ENCODE measurements at regions not wholly inside any gene's neighbourhood (a gene's known extent, or its start where the extent isn't known, plus 50 kb on each side); places are given as distances from the start of the nearest gene placed in this dataset.

DNA sequence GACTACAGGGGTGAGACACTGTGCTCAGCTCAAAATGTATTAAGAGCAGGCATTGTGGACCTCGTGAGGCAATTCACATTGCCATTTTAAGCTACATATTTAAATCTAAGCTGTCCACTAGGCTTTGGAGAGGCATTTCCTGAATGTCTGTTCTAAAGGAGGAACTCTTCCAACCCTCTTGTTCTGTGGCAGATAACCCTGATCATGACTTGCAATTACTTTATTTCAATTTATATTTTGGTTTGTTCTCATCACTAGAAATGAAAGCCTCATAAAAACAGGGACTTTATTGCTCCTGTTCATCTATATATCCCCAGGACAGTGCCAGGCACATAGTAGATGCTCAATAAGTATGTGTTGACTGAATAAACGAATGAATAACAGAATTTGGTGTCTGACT lies 84.0 kb upstream of the SALL4 start:
- no peak overlapping the region for H3K4me3 Mint-ChIP-seq
- H3K4me1 Mint-ChIP-seq = no peaks in the 10 kb centered on the region
- H3K36me3 Mint-ChIP-seq = no peaks in the 10 kb centered on the region

GRCh38 chr20:51884561-51884960 lies 82.2 kb upstream of the SALL4 start:
- Mint-ChIP-seq H3K27me3 (ENCODE audit: low read depth in 3 of 3) (peaks cover 0 to 2% (median 0%) of the 10 kb centered on the region in 3 donors), H3K4me3 (no peak overlapping the region), H3K27ac (no peak overlapping the region), H3K36me3 (no peaks in the 10 kb centered on the region), H3K9me3 (no peaks in the 10 kb centered on the region), H3K4me1 (no peaks in the 10 kb centered on the region)
- DNase-seq = no peak

More for the DNA sequence above, 84.0 kb upstream of the SALL4 start:
- DNase-seq = no peak
- Mint-ChIP-seq H3K27ac (no peak overlapping the region), H3K9me3 (no peaks in the 10 kb centered on the region), H3K27me3 (ENCODE audit: low read depth in 3 of 3) (peaks cover 0 to 2% (median 0%) of the 10 kb centered on the region in 3 donors)

GRCh38 chr20:51880188-51880587 lies 77.9 kb upstream of the SALL4 start:
- Mint-ChIP-seq H3K4me1 (peaks cover 8 to 11% of the 10 kb centered on the region in 2 donors), H3K27me3 (ENCODE audit: low read depth in 3 of 3) (no peaks in the 10 kb centered on the region), H3K36me3 (no peaks in the 10 kb centered on the region), H3K4me3 (no peak overlapping the region), H3K27ac (no peak overlapping the region), H3K9me3 (peaks cover 0 to 3% (median 0%) of the 10 kb centered on the region in 6 donors)
- no peak for DNase-seq

GRCh38 chr20:51876313-51876940 lies 74.1 kb upstream of the SALL4 start:
- H3K27ac Mint-ChIP-seq = peak overlapping the region in 1 of 6 donors; percentile 0
- peaks cover 8 to 11% of the 10 kb centered on the region in 2 donors for H3K4me1 Mint-ChIP-seq
- H3K27me3 Mint-ChIP-seq (ENCODE audit: low read depth in 3 of 3) = peaks cover 1 to 4% (median 2%) of the 10 kb centered on the region in 3 donors
- no peak overlapping the region for H3K4me3 Mint-ChIP-seq
- H3K36me3 Mint-ChIP-seq = no peaks in the 10 kb centered on the region
- no peak for DNase-seq
- peaks cover 0 to 3% (median 0%) of the 10 kb centered on the region in 6 donors for H3K9me3 Mint-ChIP-seq

GRCh38 chr20:51873652-51874051 lies 71.3 kb upstream of the SALL4 start:
- peaks cover 2 to 4% (median 2%) of the 10 kb centered on the region in 3 donors for H3K27me3 Mint-ChIP-seq (ENCODE audit: low read depth in 3 of 3)
- peaks cover 8 to 11% of the 10 kb centered on the region in 2 donors for H3K4me1 Mint-ChIP-seq
- no peak overlapping the region for H3K27ac Mint-ChIP-seq
- H3K36me3 Mint-ChIP-seq = no peaks in the 10 kb centered on the region
- no peak overlapping the region for H3K4me3 Mint-ChIP-seq
- no peak for DNase-seq
- H3K9me3 Mint-ChIP-seq = peaks cover 0 to 3% (median 0%) of the 10 kb centered on the region in 6 donors

DNA sequence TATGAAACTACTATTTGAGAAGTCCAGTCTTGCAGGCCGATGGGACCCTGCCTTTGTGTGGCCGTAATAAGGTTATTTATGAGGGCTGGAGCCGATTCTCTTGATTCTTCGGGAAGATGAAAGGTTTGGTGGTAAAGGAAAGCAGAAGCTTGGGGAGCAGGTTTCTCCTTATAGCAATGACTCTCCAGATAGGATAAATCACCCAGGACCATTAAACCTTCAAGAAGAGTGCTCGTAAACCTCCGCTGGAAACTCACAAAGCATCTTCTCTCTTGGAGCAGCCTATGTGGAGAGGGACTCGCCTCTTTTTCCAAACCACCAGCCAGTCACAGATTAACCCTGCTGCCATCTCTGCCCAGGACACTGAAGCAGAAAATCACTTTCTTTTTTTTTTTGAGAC lies 69.6 kb upstream of the SALL4 start:
- Mint-ChIP-seq H3K4me3 (no peak overlapping the region), H3K27ac (no peak overlapping the region), H3K36me3 (no peaks in the 10 kb centered on the region), H3K9me3 (peaks cover 0 to 2% (median 0%) of the 10 kb centered on the region in 6 donors), H3K27me3 (ENCODE audit: low read depth in 3 of 3) (peaks cover 2 to 4% (median 2%) of the 10 kb centered on the region in 3 donors), H3K4me1 (peaks cover 5 to 7% of the 10 kb centered on the region in 2 donors)
- no peak for DNase-seq

DNA sequence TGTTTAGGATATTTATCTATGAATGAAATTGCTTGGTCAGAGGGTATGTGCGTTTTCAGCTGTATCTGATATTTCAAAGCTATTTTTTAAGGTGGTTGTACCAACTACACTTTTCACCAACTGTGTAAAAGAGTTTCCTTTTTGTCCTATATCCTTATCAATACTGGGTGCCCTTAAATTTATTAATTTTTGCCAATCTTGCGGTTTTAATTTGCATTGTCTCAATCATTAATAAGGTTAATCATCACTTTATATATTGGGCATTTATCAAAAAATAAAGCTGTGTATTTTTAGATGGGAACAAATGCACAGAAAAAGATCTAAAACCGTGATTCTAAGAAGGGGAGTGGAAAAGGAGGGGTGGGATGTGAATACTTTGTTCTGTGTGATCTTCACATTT lies 66.7 kb upstream of the SALL4 start:
- Mint-ChIP-seq H3K4me3 (no peak overlapping the region), H3K27me3 (ENCODE audit: low read depth in 3 of 3) (peaks cover 6% of the 10 kb centered on the region in 3 donors), H3K36me3 (no peaks in the 10 kb centered on the region), H3K4me1 (no peaks in the 10 kb centered on the region), H3K9me3 (no peaks in the 10 kb centered on the region), H3K27ac (no peak overlapping the region)
- DNase-seq = no peak

- Mint-ChIP-seq H3K27ac (no peak overlapping the region), H3K9me3 (no peaks in the 10 kb centered on the region), H3K36me3 (no peaks in the 10 kb centered on the region), H3K4me1 (no peaks in the 10 kb centered on the region), H3K4me3 (no peak overlapping the region), H3K27me3 (ENCODE audit: low read depth in 3 of 3) (peaks cover 3 to 6% (median 6%) of the 10 kb centered on the region in 3 donors)
- no peak for DNase-seq
These were observed 64.9 kb upstream of the SALL4 start for GRCh38 chr20:51867251-51867650.

DNA sequence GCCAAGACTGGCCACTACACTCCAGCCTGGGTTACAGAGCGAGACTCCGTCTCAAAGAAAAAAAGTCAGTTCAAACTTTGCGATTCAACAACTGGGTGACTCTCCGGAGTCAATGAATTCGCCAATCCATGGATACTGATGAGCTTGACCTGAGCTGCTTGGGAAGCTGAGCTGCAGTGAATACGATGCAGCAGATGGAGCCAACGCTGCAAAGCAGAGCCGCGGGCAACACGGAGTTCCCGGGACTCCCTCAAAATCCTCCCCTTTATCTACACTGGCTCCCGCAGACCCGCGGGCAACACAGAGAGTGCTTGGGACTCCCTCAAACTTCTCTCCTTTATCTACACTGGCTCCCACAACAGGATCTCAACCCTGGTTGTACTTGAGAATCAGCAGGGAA lies 62.6 kb upstream of the SALL4 start:
- no peak overlapping the region for H3K4me3 Mint-ChIP-seq
- no peak for DNase-seq
- no peaks in the 10 kb centered on the region for H3K36me3 Mint-ChIP-seq
- no peaks in the 10 kb centered on the region for H3K9me3 Mint-ChIP-seq
- no peak overlapping the region for H3K27ac Mint-ChIP-seq
- H3K27me3 Mint-ChIP-seq (ENCODE audit: low read depth in 3 of 3) = peaks cover 4 to 10% (median 8%) of the 10 kb centered on the region in 3 donors
- no peaks in the 10 kb centered on the region for H3K4me1 Mint-ChIP-seq

- H3K36me3 Mint-ChIP-seq = no peaks in the 10 kb centered on the region
- no peaks in the 10 kb centered on the region for H3K9me3 Mint-ChIP-seq
- peaks cover 4 to 10% (median 8%) of the 10 kb centered on the region in 3 donors for H3K27me3 Mint-ChIP-seq (ENCODE audit: low read depth in 3 of 3)
- H3K4me1 Mint-ChIP-seq = no peaks in the 10 kb centered on the region
- H3K27ac Mint-ChIP-seq = no peak overlapping the region
- no peak overlapping the region for H3K4me3 Mint-ChIP-seq
- DNase-seq = no peak
These were observed 60.5 kb upstream of the SALL4 start for GRCh38 chr20:51862796-51863195.

DNA sequence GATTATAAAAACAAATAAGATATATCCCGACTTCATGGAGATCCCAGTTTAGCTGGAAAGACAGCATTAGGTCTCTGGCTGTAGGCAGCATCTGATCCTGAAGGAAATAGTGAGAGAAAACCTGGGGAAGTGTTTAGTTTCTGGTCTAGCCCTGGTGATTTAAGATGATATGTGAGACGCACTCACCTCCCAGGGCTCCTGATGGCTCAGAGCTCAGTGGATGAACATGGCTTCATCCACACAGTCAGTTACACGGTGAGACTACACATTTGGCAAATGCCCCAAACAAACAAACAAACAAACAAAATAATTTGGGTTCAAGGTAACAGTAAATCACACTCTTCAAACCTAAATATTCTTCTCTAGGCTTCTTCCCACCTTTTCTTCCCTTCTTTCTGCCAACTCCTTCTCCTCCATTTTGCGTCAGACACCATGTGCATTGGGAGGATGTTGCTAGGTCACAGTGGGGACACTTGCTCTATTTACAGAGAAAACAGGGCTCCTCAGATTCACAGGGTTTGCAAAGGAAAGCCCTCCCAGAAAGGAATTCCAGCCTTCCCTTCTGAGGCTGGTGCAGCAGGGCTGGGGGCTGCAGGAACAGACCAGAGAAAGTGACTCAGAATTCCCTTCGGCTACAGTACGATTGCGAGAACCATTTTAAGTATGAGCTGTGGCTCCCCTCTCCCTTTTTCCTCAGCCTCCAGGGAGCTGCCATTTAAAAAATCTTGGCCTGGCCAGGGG lies 59.6 kb upstream of the SALL4 start:
- H3K36me3 Mint-ChIP-seq = no peaks in the 10 kb centered on the region
- no peaks in the 10 kb centered on the region for H3K4me1 Mint-ChIP-seq
- H3K9me3 Mint-ChIP-seq = no peaks in the 10 kb centered on the region
- no peak overlapping the region for H3K27ac Mint-ChIP-seq
- H3K27me3 Mint-ChIP-seq (ENCODE audit: low read depth in 3 of 3) = peaks cover 3 to 10% (median 10%) of the 10 kb centered on the region in 3 donors
- no peak overlapping the region for H3K4me3 Mint-ChIP-seq
- DNase-seq = no peak

DNA sequence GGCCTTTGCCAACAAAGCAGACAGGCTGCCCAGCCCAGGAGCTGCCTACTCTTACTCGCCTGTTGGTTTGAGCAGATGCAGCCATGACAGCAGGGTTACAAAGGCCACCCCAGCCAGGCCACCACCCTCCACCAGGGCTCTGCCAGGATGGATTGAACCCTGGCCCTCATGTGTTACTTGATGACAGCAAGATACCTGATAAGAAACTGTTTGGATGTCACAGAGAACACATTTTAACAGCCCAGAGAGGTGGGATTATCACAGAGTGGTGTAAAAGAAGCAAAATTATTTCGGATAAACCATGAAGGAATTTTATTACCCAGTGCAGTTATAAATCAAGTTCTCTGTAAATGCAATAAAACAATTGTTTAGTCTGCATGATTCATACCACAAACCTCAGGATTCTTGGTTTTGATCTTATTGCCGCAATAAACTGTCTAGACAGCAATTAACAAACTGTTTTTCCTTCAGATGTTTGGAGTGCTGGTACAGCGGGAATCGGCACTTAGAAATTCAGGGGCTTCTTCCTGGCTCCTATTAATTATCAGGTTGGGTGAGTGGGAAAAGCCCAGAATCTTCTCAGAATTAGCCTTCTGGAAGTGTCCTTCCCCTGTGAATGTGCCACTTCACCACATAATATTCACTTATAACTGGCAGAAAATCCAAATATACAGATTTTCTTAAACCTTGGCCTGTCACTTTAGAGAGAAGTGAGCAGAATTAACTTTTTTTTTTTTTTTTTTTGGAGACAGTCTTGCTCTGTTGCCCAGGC lies 58.0 kb upstream of the SALL4 start:
- H3K4me3 Mint-ChIP-seq = no peak overlapping the region
- no peaks in the 10 kb centered on the region for H3K9me3 Mint-ChIP-seq
- no peak for DNase-seq
- no peaks in the 10 kb centered on the region for H3K36me3 Mint-ChIP-seq
- peaks cover 1 to 10% (median 7%) of the 10 kb centered on the region in 3 donors for H3K27me3 Mint-ChIP-seq (ENCODE audit: low read depth in 3 of 3)
- H3K27ac Mint-ChIP-seq = no peak overlapping the region
- no peaks in the 10 kb centered on the region for H3K4me1 Mint-ChIP-seq

DNA sequence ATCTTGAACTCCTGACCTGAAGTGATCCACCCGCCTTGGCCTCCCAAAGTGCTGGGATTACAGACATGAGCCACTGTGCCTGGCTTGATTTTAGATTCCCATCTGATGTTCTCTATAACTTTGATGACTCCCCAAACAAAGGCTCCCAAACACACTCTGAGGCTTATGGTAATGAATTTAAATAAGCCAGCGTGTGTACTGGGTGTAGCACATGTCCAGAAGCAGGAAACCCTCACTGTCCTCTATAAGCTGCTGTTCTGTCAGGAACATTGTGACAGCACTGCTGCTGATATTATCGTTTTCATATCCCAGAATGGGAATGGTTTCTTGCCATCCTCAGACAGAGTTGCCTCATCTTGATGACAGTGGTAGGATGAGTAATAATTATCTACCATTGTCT lies 54.1 kb upstream of the SALL4 start:
- Mint-ChIP-seq H3K4me3 (no peak overlapping the region), H3K27me3 (ENCODE audit: low read depth in 3 of 3) (peaks cover 1 to 8% (median 3%) of the 10 kb centered on the region in 3 donors), H3K4me1 (no peaks in the 10 kb centered on the region), H3K9me3 (no peaks in the 10 kb centered on the region), H3K36me3 (no peaks in the 10 kb centered on the region), H3K27ac (no peak overlapping the region)
- DNase-seq = no peak

GRCh38 chr20:51854921-51855320 lies 52.6 kb upstream of the SALL4 start:
- Mint-ChIP-seq H3K4me3 (no peak overlapping the region), H3K27ac (no peak overlapping the region), H3K4me1 (no peaks in the 10 kb centered on the region), H3K9me3 (no peaks in the 10 kb centered on the region), H3K36me3 (no peaks in the 10 kb centered on the region), H3K27me3 (ENCODE audit: low read depth in 3 of 3) (peaks cover 1 to 4% (median 3%) of the 10 kb centered on the region in 3 donors)
- no peak for DNase-seq

All from immature natural killer cell (primary cell).